Stimulated activated CD4-positive, alpha-beta T cell treated with anti-CD3 and anti-CD28 coated beads, Interleukin-15, amount 100 ng/mL, for 24 hours (primary cell): ENCODE measurements at regions not wholly inside any gene's neighbourhood (a gene's known extent, or its start where the extent isn't known, plus 50 kb on each side); places are given as distances from the start of the nearest gene placed in this dataset.

ENCODE experiments used
- DNase-seq: peaks from one replicate; pipeline ENCODE4 v3.0.0-alpha.2; 2020

- DNase-seq, result no peak
Measured at GRCh38 chr13:76795701-76796695, 90.2 kb downstream of the KCTD12 start.

- no peak for DNase-seq
Measured at GRCh38 chr13:76792731-76793347, 93.4 kb downstream of the KCTD12 start.

- DNase-seq, result no peak
Measured at GRCh38 chr13:76790980-76791819, 95.0 kb downstream of the KCTD12 start.

GRCh38 chr13:76790526-76790925 is 95.7 kb downstream of the KCTD12 start:
- no peak for DNase-seq

- DNase-seq, result no peak
Measured at GRCh38 chr13:76783798-76784197, 102.4 kb downstream of the KCTD12 start.

- no peak for DNase-seq
Measured at GRCh38 chr13:76778853-76779252, 107.4 kb downstream of the KCTD12 start.

- DNase-seq, result no peak
Measured at GRCh38 chr13:76777096-76777495, 109.1 kb downstream of the KCTD12 start.

- no peak for DNase-seq
Measured at GRCh38 chr13:76775088-76775740, 111.0 kb downstream of the KCTD12 start.

GRCh38 chr13:76773448-76774094 is 112.6 kb downstream of the KCTD12 start:
- DNase-seq, result no peak

GRCh38 chr13:76772241-76772640 is 114.0 kb downstream of the KCTD12 start:
- DNase-seq, result no peak

- DNase-seq, result no peak
Measured at GRCh38 chr13:76769271-76769791, 116.9 kb downstream of the KCTD12 start.

GRCh38 chr13:76768384-76768783 is 117.8 kb downstream of the KCTD12 start:
- DNase-seq, result no peak

GRCh38 chr13:76764916-76765315 is 121.3 kb downstream of the KCTD12 start:
- no peak for DNase-seq

GRCh38 chr13:76764429-76764828 is 121.8 kb downstream of the KCTD12 start:
- DNase-seq, result no peak

- no peak for DNase-seq
Measured at GRCh38 chr13:76762721-76763120, 123.5 kb downstream of the KCTD12 start.

- no peak for DNase-seq
Measured at GRCh38 chr13:76759877-76760276, 126.3 kb downstream of the KCTD12 start.

GRCh38 chr13:76758738-76759137 is 127.5 kb downstream of the KCTD12 start:
- DNase-seq, result no peak

GRCh38 chr13:76758257-76758656 is 127.9 kb downstream of the KCTD12 start:
- no peak for DNase-seq

GRCh38 chr13:76756451-76756850 is 129.8 kb downstream of the KCTD12 start:
- no peak for DNase-seq

GRCh38 chr13:76754414-76754813 is 131.8 kb downstream of the KCTD12 start:
- no peak for DNase-seq

- no peak for DNase-seq
Measured at GRCh38 chr13:76751278-76751677, 134.9 kb downstream of the KCTD12 start.

GRCh38 chr13:76750126-76750525 is 136.1 kb downstream of the KCTD12 start:
- DNase-seq, result no peak
